ENCODE measurements at regions not wholly inside any gene's neighbourhood (a gene's known extent, or its start where the extent isn't known, plus 50 kb on each side); places are given as distances from the start of the nearest gene placed in this dataset.

- no peak for DNase-seq
Measured at GRCh38 chr13:93146584-93147297, 79.9 kb upstream of the GPC6 start.

DNA sequence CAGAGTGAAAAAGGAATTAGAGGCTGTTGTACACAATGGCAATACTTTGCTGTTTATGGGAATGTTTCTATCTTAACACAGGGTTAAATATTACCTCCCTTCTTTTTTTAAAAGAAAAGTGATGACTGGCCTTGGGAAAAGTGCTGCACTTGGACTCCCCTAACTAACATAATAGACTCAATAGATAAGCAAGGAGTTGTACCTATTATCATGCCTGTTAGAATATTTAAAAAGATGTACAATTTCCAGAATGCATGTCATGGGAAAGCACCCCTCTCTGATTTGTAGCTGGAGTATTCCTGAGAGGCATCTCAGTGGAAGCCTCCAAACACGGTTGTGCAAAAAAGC, 79.3 kb upstream of the GPC6 start:
- no peak for DNase-seq

GRCh38 chr13:93147946-93148345, 78.7 kb upstream of the GPC6 start:
- DNase-seq, result no peak

DNA sequence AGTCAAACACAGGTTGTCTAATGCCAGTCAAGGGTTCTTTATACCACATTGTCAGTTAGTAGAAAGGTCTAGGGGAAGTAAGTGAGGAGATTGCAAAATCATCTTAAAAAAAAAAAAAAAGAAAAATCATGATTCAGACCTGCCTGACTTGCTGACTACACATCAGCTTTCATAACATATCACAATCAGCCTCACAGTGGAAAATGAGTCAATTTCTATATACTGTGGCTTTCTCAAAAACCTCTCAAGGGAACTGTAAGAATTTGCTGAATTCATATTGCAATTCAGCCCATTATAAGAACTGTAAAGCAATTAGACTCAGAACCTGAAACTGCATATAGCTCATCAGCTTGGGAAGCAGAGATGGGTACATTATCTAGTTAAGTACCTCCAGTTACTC, 75.3 kb upstream of the GPC6 start:
- DNase-seq, result no peak

GRCh38 chr13:93158565-93158964, 68.0 kb upstream of the GPC6 start:
- no peak for DNase-seq

GRCh38 chr13:93169980-93170379, 56.6 kb upstream of the GPC6 start:
- no peak for DNase-seq

- DNase-seq, result no peak
Measured at GRCh38 chr13:93172109-93172508, 54.5 kb upstream of the GPC6 start.

GRCh38 chr13:93173654-93174053, 53.0 kb upstream of the GPC6 start:
- no peak for DNase-seq

DNA sequence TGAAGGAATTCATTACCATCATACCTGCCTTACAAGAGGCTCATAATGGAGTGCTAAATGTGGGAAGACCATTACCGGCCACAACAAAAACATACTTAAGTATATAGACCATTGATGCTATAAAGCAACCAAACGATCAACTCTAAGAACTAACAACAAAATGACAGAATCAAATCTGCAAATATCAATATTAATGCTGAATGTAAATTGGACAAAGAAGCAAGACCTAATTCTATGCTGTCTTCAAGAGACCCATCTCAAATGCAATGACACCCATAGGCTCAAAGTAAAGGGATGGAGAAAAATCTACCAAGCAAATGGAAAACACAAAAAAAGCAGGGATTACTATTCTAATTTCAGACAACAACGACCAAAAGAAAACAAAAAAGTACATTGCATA, 52.3 kb upstream of the GPC6 start:
- DNase-seq, result no peak
